SK-N-SH treated with all-trans-retinoic acid at 6 μM for 48 hours (cell line): ENCODE measurements at regions not wholly inside any gene's neighbourhood (a gene's known extent, or its start where the extent isn't known, plus 50 kb on each side); places are given as distances from the start of the nearest gene placed in this dataset.

Experiments
- ZFP3 ChIP-seq: fragments of 250-450 bp; sonication (Bioruptor Pico); IDR thresholded peaks from 2 replicates; pipeline ENCODE4 v1.5.0; 2020; ENCODE audit warnings: mild to moderate bottlenecking, moderate library complexity
- ZNF70 ChIP-seq: fragments of 450-650 bp; formaldehyde crosslinking; IDR thresholded peaks from 2 replicates; pipeline ENCODE4 v1.5.0; 2020; ENCODE audit warnings: mild to moderate bottlenecking, moderate library complexity

GRCh38 chr20:56731476-56731875 lies 102.4 kb downstream of the TFAP2C start:
- TF ChIP-seq ZNF70 (CRISPR knock-in tag) (no peak), ZFP3 (CRISPR knock-in tag) (no peak)
